Neural progenitor cell (in vitro differentiated cells): ENCODE measurements at regions not wholly inside any gene's neighbourhood (a gene's known extent, or its start where the extent isn't known, plus 50 kb on each side); places are given as distances from the start of the nearest gene placed in this dataset.

ENCODE experiments used
- EZH2phosphoT487 ChIP-seq: fragments of 200-600 bp; sonication (generic); IDR thresholded peaks from 2 replicates; pipeline ENCODE4 v1.6.1; 2017; ENCODE audit warnings: antibody characterized with exemption
- TF ChIP-seq, protein P1 (sequence below): fragments of 200-600 bp; sonication (generic); IDR thresholded peaks from 2 replicates; pipeline ENCODE4 v1.5.1; 2017; ENCODE audit warnings: antibody characterized with exemption, mild to moderate bottlenecking

DNA sequence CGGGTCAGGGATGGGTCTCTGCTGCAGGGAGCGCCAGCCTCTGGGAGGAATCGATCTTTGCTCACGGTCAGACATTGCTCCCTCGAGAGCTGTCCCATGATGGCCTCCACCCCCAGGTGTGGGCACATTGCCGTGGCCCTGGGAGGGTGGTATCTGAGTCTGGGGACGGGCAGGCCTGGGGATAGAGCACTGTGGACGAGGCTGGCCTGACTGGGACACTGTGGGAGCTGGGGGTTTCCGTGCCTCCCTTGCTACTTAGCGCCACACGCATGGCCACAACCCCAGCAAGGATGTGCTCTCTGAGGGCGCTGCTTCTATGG lies 55.7 kb downstream of the JAKMIP3 start:
- no peak for TF ChIP-seq EZH2phosphoT487
- TF ChIP-seq, protein P1, sequence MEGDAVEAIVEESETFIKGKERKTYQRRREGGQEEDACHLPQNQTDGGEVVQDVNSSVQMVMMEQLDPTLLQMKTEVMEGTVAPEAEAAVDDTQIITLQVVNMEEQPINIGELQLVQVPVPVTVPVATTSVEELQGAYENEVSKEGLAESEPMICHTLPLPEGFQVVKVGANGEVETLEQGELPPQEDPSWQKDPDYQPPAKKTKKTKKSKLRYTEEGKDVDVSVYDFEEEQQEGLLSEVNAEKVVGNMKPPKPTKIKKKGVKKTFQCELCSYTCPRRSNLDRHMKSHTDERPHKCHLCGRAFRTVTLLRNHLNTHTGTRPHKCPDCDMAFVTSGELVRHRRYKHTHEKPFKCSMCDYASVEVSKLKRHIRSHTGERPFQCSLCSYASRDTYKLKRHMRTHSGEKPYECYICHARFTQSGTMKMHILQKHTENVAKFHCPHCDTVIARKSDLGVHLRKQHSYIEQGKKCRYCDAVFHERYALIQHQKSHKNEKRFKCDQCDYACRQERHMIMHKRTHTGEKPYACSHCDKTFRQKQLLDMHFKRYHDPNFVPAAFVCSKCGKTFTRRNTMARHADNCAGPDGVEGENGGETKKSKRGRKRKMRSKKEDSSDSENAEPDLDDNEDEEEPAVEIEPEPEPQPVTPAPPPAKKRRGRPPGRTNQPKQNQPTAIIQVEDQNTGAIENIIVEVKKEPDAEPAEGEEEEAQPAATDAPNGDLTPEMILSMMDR = no peak
